Hepatocyte (in vitro differentiated cells): ENCODE measurements at regions not wholly inside any gene's neighbourhood (a gene's known extent, or its start where the extent isn't known, plus 50 kb on each side); places are given as distances from the start of the nearest gene placed in this dataset.

Experiments used
- DNase-seq: peaks from one replicate; pipeline ENCODE4 v3.0.0-alpha.2; 2016; ENCODE audit warnings: low spot score
- H2AFZ ChIP-seq: fragments of 200-600 bp; sonication (generic); 2 replicates; pipeline ENCODE4 v1.6.0; 2016; ENCODE audit warnings: antibody characterized with exemption, mild to moderate bottlenecking
- H3K27ac ChIP-seq: fragments of 200-600 bp; sonication (generic); 2 replicates; pipeline ENCODE4 v1.5.1; 2016; ENCODE audit warnings: mild to moderate bottlenecking
- H3K27me3 ChIP-seq: fragments of 200-600 bp; sonication (generic); 2 replicates; pipeline ENCODE4 v1.6.1; 2016
- H3K36me3 ChIP-seq: fragments of 200-600 bp; sonication (generic); replicated peaks from 2 replicates; pipeline ENCODE4 v1.5.1; 2016; ENCODE audit warnings: low read depth; ENCODE audit not compliant: insufficient read depth
- H3K4me1 ChIP-seq: fragments of 200-600 bp; sonication (generic); 2 replicates; pipeline ENCODE4 v1.5.1; 2016; ENCODE audit warnings: mild to moderate bottlenecking, moderate library complexity; ENCODE audit not compliant: insufficient read depth
- H3K4me2 ChIP-seq: fragments of 200-600 bp; sonication (generic); 2 replicates; pipeline ENCODE4 v1.6.0; 2016
- H3K4me3 ChIP-seq: fragments of 200-600 bp; sonication (generic); 2 replicates; pipeline ENCODE4 v1.5.1; 2016; ENCODE audit warnings: mild to moderate bottlenecking
- H3K79me2 ChIP-seq: fragments of 200-600 bp; sonication (generic); 2 replicates; pipeline ENCODE4 v1.6.0; 2017; ENCODE audit warnings: mild to moderate bottlenecking
- H3K9me2 ChIP-seq: fragments of 200-600 bp; sonication (generic); replicated peaks from 2 replicates; pipeline ENCODE4 v1.6.0; 2017; ENCODE audit warnings: mild to moderate bottlenecking; ENCODE audit not compliant: insufficient read depth
- H3K9me3 ChIP-seq: fragments of 200-600 bp; sonication (generic); 2 replicates; pipeline ENCODE4 v1.5.1; 2016; ENCODE audit warnings: low read depth, mild to moderate bottlenecking
- H4K20me1 ChIP-seq: fragments of 200-600 bp; sonication (generic); 2 replicates; pipeline ENCODE4 v1.6.0; 2016; ENCODE audit warnings: mild to moderate bottlenecking; ENCODE audit not compliant: insufficient read depth, poor library complexity, severe bottlenecking
- CTCF ChIP-seq: fragments of 200-600 bp; sonication (generic); IDR thresholded peaks from 2 replicates; pipeline ENCODE4 v1.5.1; 2016; ENCODE audit warnings: antibody characterized with exemption, mild to moderate bottlenecking; ENCODE audit not compliant: poor library complexity
- EZH2 ChIP-seq: fragments of 200-600 bp; sonication (generic); IDR thresholded peaks from 2 replicates; pipeline ENCODE4 v1.6.1; 2016; ENCODE audit warnings: antibody characterized with exemption, mild to moderate bottlenecking, borderline replicate concordance
- EZH2phosphoT487 ChIP-seq: fragments of 200-600 bp; sonication (generic); IDR thresholded peaks from one replicate; pipeline ENCODE4 v1.6.1; 2018; ENCODE audit warnings: antibody characterized with exemption, mild to moderate bottlenecking, low read depth, moderate library complexity; ENCODE audit not compliant: unreplicated experiment, severe bottlenecking
- WGBS: methylation state at CpG from one replicate; pipeline ENCODE4 v1.1.6; 2016; ENCODE audit warnings: low lambda C conversion rate; ENCODE audit errors: missing lambda C conversion rate; 5-methylcytosine and 5-hydroxymethylcytosine counted together

GRCh38 chr1:164991763-164992314, 364.7 kb downstream of the LMX1A start:
- 94% methylated on average over 6 of the region's 6 CpGs for WGBS
- H3K36me3 ChIP-seq, result no peaks in the 10 kb centered on the region
- H3K9me2 ChIP-seq, result no peaks in the 10 kb centered on the region
- no peak for TF ChIP-seq EZH2
- TF ChIP-seq EZH2phosphoT487, result no peak
- no peak for TF ChIP-seq CTCF
- H3K27me3 ChIP-seq, result no peaks in the 10 kb centered on the region
- H3K9me3 ChIP-seq, result no peaks in the 10 kb centered on the region
- H3K27ac ChIP-seq, result no peak overlapping the region
- no peak for DNase-seq
- no peak overlapping the region for H3K4me3 ChIP-seq
- no peak overlapping the region for H3K4me2 ChIP-seq
- no peak overlapping the region for H2AFZ ChIP-seq
- no peaks in the 10 kb centered on the region for H3K4me1 ChIP-seq
- H3K79me2 ChIP-seq, result no peaks in the 10 kb centered on the region
- no peaks in the 10 kb centered on the region for H4K20me1 ChIP-seq

- Histone ChIP-seq H3K79me2 (no peaks in the 10 kb centered on the region), H3K9me3 (no peaks in the 10 kb centered on the region), H3K4me3 (no peak overlapping the region), H3K4me1 (no peaks in the 10 kb centered on the region), H3K27me3 (no peaks in the 10 kb centered on the region), H4K20me1 (no peaks in the 10 kb centered on the region), H3K9me2 (no peaks in the 10 kb centered on the region), H3K36me3 (no peaks in the 10 kb centered on the region), H3K4me2 (no peak overlapping the region), H3K27ac (no peak overlapping the region), H2AFZ (no peak overlapping the region)
- TF ChIP-seq EZH2, result no peak
- no peak for TF ChIP-seq EZH2phosphoT487
- no peak for TF ChIP-seq CTCF
- no peak for DNase-seq
- WGBS, result 57% methylated on average over 3 of the region's 3 CpGs
Observed at GRCh38 chr1:164983023-164983650, 373.4 kb downstream of the LMX1A start.

- no peak for DNase-seq
- TF ChIP-seq EZH2 (no peak), EZH2phosphoT487 (no peak), CTCF (no peak)
- Histone ChIP-seq H3K9me2 (no peaks in the 10 kb centered on the region), H3K27me3 (no peaks in the 10 kb centered on the region), H3K9me3 (no peaks in the 10 kb centered on the region), H3K36me3 (no peaks in the 10 kb centered on the region), H3K4me2 (no peak overlapping the region), H3K79me2 (no peaks in the 10 kb centered on the region), H3K27ac (no peak overlapping the region), H2AFZ (no peak overlapping the region), H3K4me3 (no peak overlapping the region), H4K20me1 (no peaks in the 10 kb centered on the region), H3K4me1 (no peaks in the 10 kb centered on the region)
- WGBS, result 7% methylated on average over 1 of the region's 1 CpG
Observed at GRCh38 chr1:164982545-164982944, 374.0 kb downstream of the LMX1A start.
